ENCODE measurements at regions not wholly inside any gene's neighbourhood (a gene's known extent, or its start where the extent isn't known, plus 50 kb on each side); places are given as distances from the start of the nearest gene placed in this dataset.

DNA sequence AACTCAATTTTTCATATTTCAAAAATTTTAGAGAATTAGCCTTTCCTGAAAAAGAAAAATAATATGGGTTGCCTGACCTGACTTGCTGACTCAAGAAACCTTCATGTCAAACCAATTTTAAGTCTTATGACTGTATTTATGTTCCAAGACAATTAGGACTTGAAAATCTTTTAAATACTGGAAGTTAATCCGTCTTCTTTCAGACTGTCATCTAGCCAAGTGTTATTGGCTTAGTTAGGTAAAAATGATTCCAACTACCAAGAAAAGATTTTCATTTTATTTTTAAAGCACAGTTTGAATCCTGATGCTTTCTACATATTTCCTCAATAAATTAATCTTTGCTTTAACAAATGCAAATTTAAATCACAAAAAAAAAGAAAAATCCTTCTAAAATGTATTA is 337.6 kb downstream of the SLITRK6 start:
- H3K9me3 ChIP-seq (ENCODE audit: low read depth), result no peaks in the 10 kb centered on the region
- H3K9me2 ChIP-seq (replicated peaks; ENCODE audit: insufficient read depth), result no peaks in the 10 kb centered on the region
- H3K4me1 ChIP-seq (ENCODE audit: insufficient read depth), result no peaks in the 10 kb centered on the region
- no peaks in the 10 kb centered on the region for H4K20me1 ChIP-seq (ENCODE audit: insufficient read depth, poor library complexity, severe bottlenecking)
- H3K4me2 ChIP-seq, result no peak overlapping the region
- H2AFZ ChIP-seq, result no peak overlapping the region
- H3K27ac ChIP-seq, result no peak overlapping the region
- H3K79me2 ChIP-seq, result no peaks in the 10 kb centered on the region
- no peak overlapping the region for H3K4me3 ChIP-seq
- TF ChIP-seq EZH2phosphoT487 (IDR thresholded peaks at IDR 0.05; ENCODE audit: low read depth, severe bottlenecking, unreplicated experiment) (no peak), EZH2 (IDR thresholded peaks at IDR 0.05; ENCODE audit: borderline replicate concordance) (no peak)
- TF ChIP-seq, protein P1, sequence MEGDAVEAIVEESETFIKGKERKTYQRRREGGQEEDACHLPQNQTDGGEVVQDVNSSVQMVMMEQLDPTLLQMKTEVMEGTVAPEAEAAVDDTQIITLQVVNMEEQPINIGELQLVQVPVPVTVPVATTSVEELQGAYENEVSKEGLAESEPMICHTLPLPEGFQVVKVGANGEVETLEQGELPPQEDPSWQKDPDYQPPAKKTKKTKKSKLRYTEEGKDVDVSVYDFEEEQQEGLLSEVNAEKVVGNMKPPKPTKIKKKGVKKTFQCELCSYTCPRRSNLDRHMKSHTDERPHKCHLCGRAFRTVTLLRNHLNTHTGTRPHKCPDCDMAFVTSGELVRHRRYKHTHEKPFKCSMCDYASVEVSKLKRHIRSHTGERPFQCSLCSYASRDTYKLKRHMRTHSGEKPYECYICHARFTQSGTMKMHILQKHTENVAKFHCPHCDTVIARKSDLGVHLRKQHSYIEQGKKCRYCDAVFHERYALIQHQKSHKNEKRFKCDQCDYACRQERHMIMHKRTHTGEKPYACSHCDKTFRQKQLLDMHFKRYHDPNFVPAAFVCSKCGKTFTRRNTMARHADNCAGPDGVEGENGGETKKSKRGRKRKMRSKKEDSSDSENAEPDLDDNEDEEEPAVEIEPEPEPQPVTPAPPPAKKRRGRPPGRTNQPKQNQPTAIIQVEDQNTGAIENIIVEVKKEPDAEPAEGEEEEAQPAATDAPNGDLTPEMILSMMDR (IDR thresholded peaks at IDR 0.05; ENCODE audit: poor library complexity), result no peak
- H3K36me3 ChIP-seq (replicated peaks; ENCODE audit: insufficient read depth, low read depth), result no peaks in the 10 kb centered on the region
- 93% methylated on average over 1 of the region's 1 CpG for WGBS (ENCODE audit: low lambda C conversion rate, missing lambda C conversion rate)
- no peak for DNase-seq (ENCODE audit: low spot score)
- H3K27me3 ChIP-seq, result no peaks in the 10 kb centered on the region

DNA sequence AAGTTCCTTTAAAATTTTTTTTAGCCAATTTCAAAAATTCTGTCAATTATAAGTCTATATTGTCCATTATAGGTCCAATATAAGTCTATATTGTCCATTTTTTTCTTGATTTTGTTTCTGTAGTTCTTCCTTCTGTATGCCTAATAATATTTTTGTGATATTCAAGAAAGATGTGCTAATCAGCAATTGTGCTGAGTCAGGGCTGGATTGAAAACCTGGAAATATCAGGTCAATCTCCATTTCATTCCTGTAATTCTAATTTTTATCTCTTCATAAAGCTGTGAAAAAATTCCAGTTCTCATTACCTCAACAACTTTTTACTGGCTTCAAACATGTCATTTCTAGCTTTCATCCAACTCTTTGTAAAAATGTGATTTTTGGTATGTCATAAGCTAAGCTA is 353.7 kb downstream of the SLITRK6 start:
- H4K20me1 ChIP-seq (ENCODE audit: insufficient read depth, poor library complexity, severe bottlenecking), result no peaks in the 10 kb centered on the region
- no peaks in the 10 kb centered on the region for H3K4me1 ChIP-seq (ENCODE audit: insufficient read depth)
- H3K4me2 ChIP-seq, result no peak overlapping the region
- H3K79me2 ChIP-seq, result no peaks in the 10 kb centered on the region
- H2AFZ ChIP-seq, result no peak overlapping the region
- TF ChIP-seq, protein P1 (IDR thresholded peaks at IDR 0.05; ENCODE audit: poor library complexity), result no peak
- TF ChIP-seq EZH2phosphoT487 (IDR thresholded peaks at IDR 0.05; ENCODE audit: low read depth, severe bottlenecking, unreplicated experiment) (no peak), EZH2 (IDR thresholded peaks at IDR 0.05; ENCODE audit: borderline replicate concordance) (no peak)
- H3K9me3 ChIP-seq (ENCODE audit: low read depth), result no peaks in the 10 kb centered on the region
- no peaks in the 10 kb centered on the region for H3K9me2 ChIP-seq (replicated peaks; ENCODE audit: insufficient read depth)
- H3K4me3 ChIP-seq, result no peak overlapping the region
- H3K27me3 ChIP-seq, result no peaks in the 10 kb centered on the region
- DNase-seq (ENCODE audit: low spot score), result no peak
- no peaks in the 10 kb centered on the region for H3K36me3 ChIP-seq (replicated peaks; ENCODE audit: insufficient read depth, low read depth)
- H3K27ac ChIP-seq, result no peak overlapping the region

DNA sequence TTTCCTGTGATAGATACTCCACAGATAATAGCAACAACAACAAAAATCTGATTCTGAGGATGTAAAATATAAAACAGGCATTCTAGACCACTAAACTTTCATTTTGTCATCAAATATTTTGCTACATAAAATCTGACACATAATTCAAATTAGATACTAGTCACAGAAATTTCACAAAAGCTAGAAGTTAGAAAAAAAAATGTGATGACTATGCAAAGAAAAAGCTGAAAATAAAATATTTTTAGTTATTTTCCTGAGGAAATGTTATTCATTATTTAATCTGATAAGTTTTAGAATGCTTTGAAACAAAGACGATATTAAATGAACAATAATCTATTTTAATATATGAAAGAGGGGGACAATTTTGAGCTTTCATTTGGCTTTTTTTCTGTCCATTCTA is 357.2 kb downstream of the SLITRK6 start:
- no peaks in the 10 kb centered on the region for H3K79me2 ChIP-seq
- H3K36me3 ChIP-seq (replicated peaks; ENCODE audit: insufficient read depth, low read depth), result no peaks in the 10 kb centered on the region
- no peak overlapping the region for H2AFZ ChIP-seq
- no peaks in the 10 kb centered on the region for H3K9me3 ChIP-seq (ENCODE audit: low read depth)
- no peaks in the 10 kb centered on the region for H3K9me2 ChIP-seq (replicated peaks; ENCODE audit: insufficient read depth)
- H3K27ac ChIP-seq, result no peak overlapping the region
- no peaks in the 10 kb centered on the region for H3K27me3 ChIP-seq
- TF ChIP-seq EZH2phosphoT487 (IDR thresholded peaks at IDR 0.05; ENCODE audit: low read depth, severe bottlenecking, unreplicated experiment) (no peak), EZH2 (IDR thresholded peaks at IDR 0.05; ENCODE audit: borderline replicate concordance) (no peak)
- TF ChIP-seq, protein P1 (IDR thresholded peaks at IDR 0.05; ENCODE audit: poor library complexity), result no peak
- H3K4me2 ChIP-seq, result no peak overlapping the region
- no peaks in the 10 kb centered on the region for H4K20me1 ChIP-seq (ENCODE audit: insufficient read depth, poor library complexity, severe bottlenecking)
- H3K4me3 ChIP-seq, result no peak overlapping the region
- no peak for DNase-seq (ENCODE audit: low spot score)
- WGBS (ENCODE audit: low lambda C conversion rate, missing lambda C conversion rate), result 98% methylated on average over 1 of the region's 1 CpG
- no peaks in the 10 kb centered on the region for H3K4me1 ChIP-seq (ENCODE audit: insufficient read depth)

DNA sequence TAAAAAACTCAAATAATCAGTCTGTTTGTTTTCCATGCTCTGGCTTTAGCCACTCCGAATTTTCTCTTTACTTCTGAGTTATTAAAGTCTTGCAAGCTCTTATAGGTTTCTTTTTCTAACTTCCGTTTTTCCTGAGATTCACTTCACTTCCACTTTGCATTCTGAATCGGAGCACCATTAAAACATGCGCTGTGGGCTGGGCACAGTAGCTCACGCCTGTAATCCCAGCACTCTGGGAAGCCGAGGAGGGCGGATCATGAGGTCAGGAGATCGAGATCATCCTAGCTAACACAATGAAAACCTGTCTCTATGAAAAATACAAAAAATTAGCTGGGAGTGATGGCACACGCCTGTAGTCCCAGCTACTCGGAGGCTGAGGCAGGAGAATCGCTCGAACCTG is 357.9 kb downstream of the SLITRK6 start:
- no peaks in the 10 kb centered on the region for H3K9me3 ChIP-seq (ENCODE audit: low read depth)
- no peaks in the 10 kb centered on the region for H3K4me1 ChIP-seq (ENCODE audit: insufficient read depth)
- H3K27me3 ChIP-seq, result no peaks in the 10 kb centered on the region
- H3K36me3 ChIP-seq (replicated peaks; ENCODE audit: insufficient read depth, low read depth), result no peaks in the 10 kb centered on the region
- no peak overlapping the region for H3K27ac ChIP-seq
- H3K4me2 ChIP-seq, result no peak overlapping the region
- H3K79me2 ChIP-seq, result no peaks in the 10 kb centered on the region
- no peaks in the 10 kb centered on the region for H3K9me2 ChIP-seq (replicated peaks; ENCODE audit: insufficient read depth)
- H3K4me3 ChIP-seq, result no peak overlapping the region
- H4K20me1 ChIP-seq (ENCODE audit: insufficient read depth, poor library complexity, severe bottlenecking), result no peaks in the 10 kb centered on the region
- 93% methylated on average over 12 of the region's 12 CpGs for WGBS (ENCODE audit: low lambda C conversion rate, missing lambda C conversion rate)
- no peak for DNase-seq (ENCODE audit: low spot score)
- TF ChIP-seq, protein P1 (IDR thresholded peaks at IDR 0.05; ENCODE audit: poor library complexity), result no peak
- no peak for TF ChIP-seq EZH2phosphoT487 (IDR thresholded peaks at IDR 0.05; ENCODE audit: low read depth, severe bottlenecking, unreplicated experiment)
- no peak overlapping the region for H2AFZ ChIP-seq
